PC-9 (cell line): ENCODE measurements at regions not wholly inside any gene's neighbourhood (a gene's known extent, or its start where the extent isn't known, plus 50 kb on each side); places are given as distances from the start of the nearest gene placed in this dataset.

Experiments
- CTCF ChIP-seq: fragments of 200-600 bp; sonication (generic); conservative IDR thresholded peaks from 2 replicates; pipeline ENCODE4 v1.6.1; 2017; ENCODE audit warnings: mixed run types, antibody characterized with exemption, mild to moderate bottlenecking, moderate library complexity
- EZH2 ChIP-seq: fragments of 200-600 bp; sonication (generic); IDR thresholded peaks from 2 replicates; pipeline ENCODE4 v1.8.0; 2017; ENCODE audit warnings: antibody characterized with exemption, low read depth

- no peak for TF ChIP-seq CTCF
- TF ChIP-seq EZH2: no peak
Observed at GRCh38 chr11:34774604-34775003, 141.6 kb downstream of the APIP start.
